ENCODE measurements at regions not wholly inside any gene's neighbourhood (a gene's known extent, or its start where the extent isn't known, plus 50 kb on each side); places are given as distances from the start of the nearest gene placed in this dataset.

DNA sequence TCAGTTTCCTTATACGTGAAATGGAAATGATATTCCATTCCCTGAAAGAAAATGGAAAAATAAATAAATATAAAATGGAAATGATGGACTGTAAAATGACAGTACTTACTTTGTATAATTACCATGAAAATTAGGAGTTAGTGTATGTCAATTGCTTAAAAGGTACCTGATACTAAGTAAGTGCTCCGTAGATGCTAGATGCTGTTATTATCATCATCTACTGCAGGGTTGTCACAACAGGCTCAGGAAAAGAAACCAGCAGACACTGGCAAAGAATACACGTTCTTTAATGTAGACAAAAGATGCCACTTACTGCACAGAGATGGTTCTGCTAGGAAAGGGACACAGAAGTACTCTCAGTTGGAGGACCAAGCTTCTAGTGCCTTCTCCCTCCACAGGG is 64.0 kb upstream of the KCNN2 start:
- Histone ChIP-seq H3K9me3 (ENCODE audit: control insufficient read depth in 2 of 2, low read length in 2 of 2) (no peaks in the 10 kb centered on the region), H3K27me3 (ENCODE audit: control insufficient read depth in 2 of 2, insufficient read depth in 2 of 2, low read length in 2 of 2) (no peaks in the 10 kb centered on the region), H3K9ac (ENCODE audit: low read depth in 1 of 2, low read length in 2 of 2) (no peak overlapping the region), H3K4me1 (ENCODE audit: control insufficient read depth in 2 of 2, insufficient read depth in 2 of 2, low read length in 2 of 2) (no peaks in the 10 kb centered on the region), H3K36me3 (ENCODE audit: control insufficient read depth in 2 of 2, insufficient read depth in 2 of 2, low read length in 2 of 2) (no peaks in the 10 kb centered on the region), H3K27ac (ENCODE audit: low read depth in 2 of 2, low read length in 2 of 2) (no peak overlapping the region), H3K4me3 (ENCODE audit: low read length in 2 of 2) (no peak overlapping the region)

GRCh38 chr5:114305402-114306207 is 56.3 kb upstream of the KCNN2 start:
- Histone ChIP-seq H3K27me3 (ENCODE audit: control insufficient read depth in 2 of 2, insufficient read depth in 2 of 2, low read length in 2 of 2) (no peaks in the 10 kb centered on the region), H3K4me3 (ENCODE audit: low read length in 2 of 2) (no peak overlapping the region), H3K9me3 (ENCODE audit: control insufficient read depth in 2 of 2, low read length in 2 of 2) (no peaks in the 10 kb centered on the region), H3K27ac (ENCODE audit: low read depth in 2 of 2, low read length in 2 of 2) (no peak overlapping the region), H3K4me1 (ENCODE audit: control insufficient read depth in 2 of 2, insufficient read depth in 2 of 2, low read length in 2 of 2) (no peaks in the 10 kb centered on the region), H3K36me3 (ENCODE audit: control insufficient read depth in 2 of 2, insufficient read depth in 2 of 2, low read length in 2 of 2) (no peaks in the 10 kb centered on the region), H3K9ac (ENCODE audit: low read depth in 1 of 2, low read length in 2 of 2) (no peak overlapping the region)

DNA sequence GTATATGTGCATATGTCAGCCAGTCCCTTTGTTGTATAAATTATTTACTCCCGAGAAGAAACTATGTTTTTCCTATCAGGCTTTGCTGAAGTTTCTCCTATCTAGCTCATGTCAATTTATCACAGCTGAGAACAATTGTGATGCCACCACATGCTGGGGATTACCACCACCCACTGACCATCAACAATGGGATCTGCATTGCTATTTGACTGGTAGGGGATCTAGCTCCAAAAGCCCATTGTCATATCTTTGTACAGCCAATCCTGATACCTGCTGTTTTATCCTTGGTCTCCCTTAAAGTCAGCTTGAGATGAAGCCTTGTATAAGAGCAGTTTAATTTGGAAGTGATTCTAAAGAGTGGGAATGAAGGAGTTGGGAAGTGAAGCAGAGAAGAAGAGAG is 53.9 kb upstream of the KCNN2 start:
- H3K27me3 ChIP-seq (ENCODE audit: control insufficient read depth in 2 of 2, insufficient read depth in 2 of 2, low read length in 2 of 2) = no peaks in the 10 kb centered on the region
- no peaks in the 10 kb centered on the region for H3K4me1 ChIP-seq (ENCODE audit: control insufficient read depth in 2 of 2, insufficient read depth in 2 of 2, low read length in 2 of 2)
- no peak overlapping the region for H3K4me3 ChIP-seq (ENCODE audit: low read length in 2 of 2)
- H3K9me3 ChIP-seq (ENCODE audit: control insufficient read depth in 2 of 2, low read length in 2 of 2) = no peaks in the 10 kb centered on the region
- H3K36me3 ChIP-seq (ENCODE audit: control insufficient read depth in 2 of 2, insufficient read depth in 2 of 2, low read length in 2 of 2) = no peaks in the 10 kb centered on the region
- no peak overlapping the region for H3K9ac ChIP-seq (ENCODE audit: low read depth in 1 of 2, low read length in 2 of 2)
- no peak overlapping the region for H3K27ac ChIP-seq (ENCODE audit: low read depth in 2 of 2, low read length in 2 of 2)

DNA sequence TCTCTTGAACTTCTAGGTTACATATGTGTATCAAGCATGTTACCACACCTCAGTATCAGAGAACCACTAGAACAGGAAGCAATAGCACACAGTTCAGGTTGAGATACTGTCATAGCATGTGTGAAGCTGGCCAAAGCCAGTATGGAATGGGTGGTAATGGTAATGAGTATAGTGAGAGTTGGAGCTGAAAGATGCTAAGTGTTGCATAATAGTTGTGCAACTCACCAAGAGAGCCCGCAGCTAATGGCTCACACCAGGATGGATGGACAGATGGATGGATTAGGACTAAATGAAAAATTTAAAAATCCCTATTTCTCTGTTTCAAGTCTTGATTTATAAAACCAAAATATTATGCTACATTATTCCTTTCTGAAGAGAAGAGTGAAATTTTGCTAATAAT is 53.4 kb upstream of the KCNN2 start:
- Histone ChIP-seq H3K36me3 (ENCODE audit: control insufficient read depth in 2 of 2, insufficient read depth in 2 of 2, low read length in 2 of 2) (no peaks in the 10 kb centered on the region), H3K9me3 (ENCODE audit: control insufficient read depth in 2 of 2, low read length in 2 of 2) (no peaks in the 10 kb centered on the region), H3K4me3 (ENCODE audit: low read length in 2 of 2) (no peak overlapping the region), H3K9ac (ENCODE audit: low read depth in 1 of 2, low read length in 2 of 2) (no peak overlapping the region), H3K27ac (ENCODE audit: low read depth in 2 of 2, low read length in 2 of 2) (no peak overlapping the region), H3K27me3 (ENCODE audit: control insufficient read depth in 2 of 2, insufficient read depth in 2 of 2, low read length in 2 of 2) (no peaks in the 10 kb centered on the region), H3K4me1 (ENCODE audit: control insufficient read depth in 2 of 2, insufficient read depth in 2 of 2, low read length in 2 of 2) (no peaks in the 10 kb centered on the region)

DNA sequence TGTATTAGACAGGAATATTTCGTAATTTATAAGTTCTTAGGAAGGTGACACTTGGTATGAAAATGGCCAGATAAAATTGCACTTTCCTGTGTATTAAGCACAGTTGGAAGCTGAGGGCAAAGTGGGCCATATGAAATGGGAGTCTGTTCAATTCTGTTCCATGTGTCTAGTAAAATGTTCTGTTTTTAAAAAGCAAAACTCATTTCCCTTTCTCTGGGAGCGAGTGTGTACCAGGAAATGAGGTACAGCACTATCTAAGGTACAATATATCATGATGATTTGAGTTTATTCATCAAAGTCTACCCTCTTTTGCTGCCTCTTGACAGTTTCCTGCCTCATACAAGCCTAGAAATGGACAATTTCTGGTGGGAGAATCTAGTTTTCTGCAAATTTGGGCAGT is 51.2 kb upstream of the KCNN2 start:
- no peak overlapping the region for H3K9ac ChIP-seq (ENCODE audit: low read depth in 1 of 2, low read length in 2 of 2)
- H3K27me3 ChIP-seq (ENCODE audit: control insufficient read depth in 2 of 2, insufficient read depth in 2 of 2, low read length in 2 of 2) = no peaks in the 10 kb centered on the region
- H3K27ac ChIP-seq (ENCODE audit: low read depth in 2 of 2, low read length in 2 of 2) = no peak overlapping the region
- H3K4me3 ChIP-seq (ENCODE audit: low read length in 2 of 2) = no peak overlapping the region
- no peaks in the 10 kb centered on the region for H3K36me3 ChIP-seq (ENCODE audit: control insufficient read depth in 2 of 2, insufficient read depth in 2 of 2, low read length in 2 of 2)
- H3K4me1 ChIP-seq (ENCODE audit: control insufficient read depth in 2 of 2, insufficient read depth in 2 of 2, low read length in 2 of 2) = no peaks in the 10 kb centered on the region
- H3K9me3 ChIP-seq (ENCODE audit: control insufficient read depth in 2 of 2, low read length in 2 of 2) = no peaks in the 10 kb centered on the region

DNA sequence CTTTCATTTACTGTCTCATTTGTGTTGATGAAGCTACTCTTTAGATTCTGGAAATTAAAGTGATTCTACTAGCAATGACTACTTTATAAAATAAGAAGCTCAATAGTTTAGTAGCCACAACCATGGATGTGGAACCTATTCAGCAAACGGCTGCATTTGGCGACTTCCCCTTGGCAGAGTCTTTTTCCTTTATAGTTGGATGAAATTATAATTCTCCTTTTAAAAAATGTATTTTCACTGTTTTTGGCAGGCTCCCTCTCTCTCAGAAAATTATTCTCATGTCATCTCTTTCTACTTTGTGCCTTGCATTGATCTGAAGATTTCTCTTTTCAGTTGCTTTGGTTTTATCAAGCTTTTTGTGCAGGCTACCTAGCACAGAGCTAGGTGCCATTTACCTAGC is 50.6 kb upstream of the KCNN2 start:
- Histone ChIP-seq H3K27me3 (ENCODE audit: control insufficient read depth in 2 of 2, insufficient read depth in 2 of 2, low read length in 2 of 2) (no peaks in the 10 kb centered on the region), H3K9me3 (ENCODE audit: control insufficient read depth in 2 of 2, low read length in 2 of 2) (no peaks in the 10 kb centered on the region), H3K27ac (ENCODE audit: low read depth in 2 of 2, low read length in 2 of 2) (no peak overlapping the region), H3K36me3 (ENCODE audit: control insufficient read depth in 2 of 2, insufficient read depth in 2 of 2, low read length in 2 of 2) (no peaks in the 10 kb centered on the region), H3K9ac (ENCODE audit: low read depth in 1 of 2, low read length in 2 of 2) (no peak overlapping the region), H3K4me3 (ENCODE audit: low read length in 2 of 2) (no peak overlapping the region), H3K4me1 (ENCODE audit: control insufficient read depth in 2 of 2, insufficient read depth in 2 of 2, low read length in 2 of 2) (no peaks in the 10 kb centered on the region)

GRCh38 chr5:114311968-114312367 is 49.9 kb upstream of the KCNN2 start:
- no peaks in the 10 kb centered on the region for H3K27me3 ChIP-seq (ENCODE audit: control insufficient read depth in 2 of 2, insufficient read depth in 2 of 2, low read length in 2 of 2)
- H3K27ac ChIP-seq (ENCODE audit: low read depth in 2 of 2, low read length in 2 of 2) = no peak overlapping the region
- H3K9me3 ChIP-seq (ENCODE audit: control insufficient read depth in 2 of 2, low read length in 2 of 2) = no peaks in the 10 kb centered on the region

More at GRCh38 chr5:114311968-114312367, 49.9 kb upstream of the KCNN2 start:
- H3K4me3 ChIP-seq (ENCODE audit: low read length in 2 of 2) = no peak overlapping the region
- H3K36me3 ChIP-seq (ENCODE audit: control insufficient read depth in 2 of 2, insufficient read depth in 2 of 2, low read length in 2 of 2) = no peaks in the 10 kb centered on the region
- no peak overlapping the region for H3K9ac ChIP-seq (ENCODE audit: low read depth in 1 of 2, low read length in 2 of 2)
- no peaks in the 10 kb centered on the region for H3K4me1 ChIP-seq (ENCODE audit: control insufficient read depth in 2 of 2, insufficient read depth in 2 of 2, low read length in 2 of 2)

Data from mucosa of rectum (tissue), 2 donors.